Right kidney (tissue), 1 donor: ENCODE measurements at regions not wholly inside any gene's neighbourhood (a gene's known extent, or its start where the extent isn't known, plus 50 kb on each side); places are given as distances from the start of the nearest gene placed in this dataset.
"Not testable (repeated sequence)": the region's sequence is repeated elsewhere in the genome, so short reads cannot be mapped to it uniquely, and the experiment has no call there.

Source experiments
- DNase-seq: peaks from one replicate; pipeline ENCODE4 v3.0.0-alpha.2; 2016

GRCh38 chr5:57938174-57938557 is 455.6 kb upstream of the ACTBL2 start:
- no peak for DNase-seq

- no peak for DNase-seq
These were observed 455.0 kb upstream of the ACTBL2 start for GRCh38 chr5:57937501-57938173.

GRCh38 chr5:57937025-57937424 is 454.4 kb upstream of the ACTBL2 start:
- DNase-seq = no peak

- no peak for DNase-seq
These were observed 450.1 kb upstream of the ACTBL2 start for GRCh38 chr5:57932761-57933160.

GRCh38 chr5:57931807-57932206 is 449.2 kb upstream of the ACTBL2 start:
- no peak for DNase-seq

DNA sequence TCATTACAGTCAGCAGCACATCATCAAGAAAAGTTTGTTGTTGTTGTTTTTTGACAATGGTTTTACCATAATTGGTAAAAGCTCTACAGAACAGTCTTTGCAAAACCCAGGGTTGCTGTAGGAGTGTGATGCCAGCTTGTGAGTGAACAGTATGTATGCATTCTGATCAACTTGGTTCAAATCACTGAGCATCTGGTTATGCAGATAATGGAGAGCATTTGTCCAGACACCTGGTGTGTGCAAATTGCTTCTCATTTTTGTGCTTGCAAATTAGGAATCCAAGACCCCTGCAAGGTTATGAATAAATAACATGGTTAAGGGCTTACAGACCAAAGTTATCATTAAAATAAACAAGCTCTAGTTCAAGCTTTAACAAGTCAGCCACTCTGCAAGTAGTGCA is 448.7 kb upstream of the ACTBL2 start:
- no peak for DNase-seq

GRCh38 chr5:57929271-57929670 is 446.7 kb upstream of the ACTBL2 start:
- DNase-seq = no peak

DNA sequence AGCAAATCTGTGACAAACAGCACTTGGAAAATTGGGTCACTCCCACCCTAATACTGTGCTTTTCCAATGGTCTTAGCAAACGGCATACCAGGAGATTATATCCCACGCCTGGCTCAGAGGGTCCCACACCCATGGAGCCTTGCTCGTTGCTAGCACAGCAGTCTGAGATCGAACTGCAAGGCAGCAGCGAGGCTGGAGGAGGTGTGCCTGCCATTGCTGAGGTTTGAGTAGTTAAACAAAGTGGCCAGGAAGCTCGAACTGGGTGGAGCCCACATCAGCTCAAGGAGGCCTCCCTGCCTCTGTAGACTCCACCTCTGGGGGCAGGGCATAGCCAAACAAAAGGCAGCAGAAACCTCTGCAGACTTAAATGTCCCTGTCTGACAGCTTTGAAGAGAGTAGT is 440.5 kb upstream of the ACTBL2 start:
- DNase-seq = not testable (repeated sequence)

- DNase-seq = no peak
These were observed 434.4 kb upstream of the ACTBL2 start for GRCh38 chr5:57917004-57917403.

- DNase-seq = no peak
These were observed 432.9 kb upstream of the ACTBL2 start for GRCh38 chr5:57915536-57915935.

- DNase-seq = no peak
These were observed 428.8 kb upstream of the ACTBL2 start for GRCh38 chr5:57911438-57911837.

- DNase-seq = no peak
These were observed 424.1 kb upstream of the ACTBL2 start for GRCh38 chr5:57906671-57907070.

DNA sequence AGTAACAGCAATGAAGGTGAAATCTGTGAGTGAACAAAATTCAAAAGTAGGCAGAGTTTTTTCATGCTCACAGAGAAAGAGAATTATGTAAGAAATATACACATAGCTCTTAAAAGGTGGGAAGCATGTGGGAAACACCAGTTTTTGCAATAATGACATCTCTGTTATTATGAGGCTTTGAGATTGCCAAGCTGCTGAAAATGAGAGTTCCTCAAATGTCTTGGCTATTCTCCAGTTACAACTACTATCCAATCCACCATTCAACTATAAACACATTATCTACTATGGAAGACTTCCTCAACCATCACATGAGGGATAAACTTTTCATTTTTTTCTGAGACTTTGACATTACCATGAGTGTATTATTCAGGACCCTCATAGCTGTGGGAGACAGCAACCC is 420.8 kb upstream of the ACTBL2 start:
- no peak for DNase-seq

DNA sequence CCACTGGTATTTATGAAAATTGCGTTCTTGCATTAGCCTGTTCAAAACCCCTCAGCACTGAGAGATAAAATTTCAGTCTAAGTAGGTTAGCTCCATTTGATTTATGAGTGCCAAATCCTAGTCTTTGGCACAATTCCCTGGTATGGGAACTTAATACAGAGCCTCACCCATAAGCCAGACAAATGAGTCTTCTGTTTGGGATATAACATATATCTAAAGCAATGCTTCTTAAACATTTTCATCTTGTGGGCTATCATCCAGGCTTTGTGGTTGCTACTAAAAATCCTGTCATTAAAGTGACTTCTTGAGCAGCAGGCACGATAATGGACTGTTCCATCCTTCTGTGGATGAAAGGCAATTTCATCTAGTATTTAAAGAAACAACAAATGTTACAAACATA is 419.5 kb upstream of the ACTBL2 start:
- DNase-seq = no peak

- no peak for DNase-seq
These were observed 417.9 kb upstream of the ACTBL2 start for GRCh38 chr5:57900381-57900944.

GRCh38 chr5:57896576-57896975 is 414.0 kb upstream of the ACTBL2 start:
- DNase-seq = no peak

- DNase-seq = no peak
These were observed 413.2 kb upstream of the ACTBL2 start for GRCh38 chr5:57895766-57896165.

DNA sequence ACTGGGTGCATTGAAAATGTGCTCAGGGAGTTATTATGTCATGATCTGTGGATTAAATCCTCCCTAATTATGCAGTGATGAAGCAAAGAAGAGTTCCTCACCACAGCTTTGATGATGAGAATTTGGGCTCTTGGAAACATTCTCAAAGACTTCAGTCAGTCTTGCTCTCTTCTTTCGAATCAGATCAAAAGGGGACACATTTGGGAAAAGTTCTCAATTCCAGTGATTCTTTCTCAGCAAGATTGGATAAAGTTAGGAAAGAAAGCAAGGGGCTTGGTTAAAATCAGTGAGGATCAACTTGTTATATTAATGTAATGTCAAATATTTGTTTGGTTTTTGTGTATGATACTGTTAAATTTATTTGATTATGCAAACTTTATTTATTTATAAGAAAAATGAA is 411.3 kb upstream of the ACTBL2 start:
- DNase-seq = no peak

- no peak for DNase-seq
These were observed 408.8 kb upstream of the ACTBL2 start for GRCh38 chr5:57891443-57891842.

DNA sequence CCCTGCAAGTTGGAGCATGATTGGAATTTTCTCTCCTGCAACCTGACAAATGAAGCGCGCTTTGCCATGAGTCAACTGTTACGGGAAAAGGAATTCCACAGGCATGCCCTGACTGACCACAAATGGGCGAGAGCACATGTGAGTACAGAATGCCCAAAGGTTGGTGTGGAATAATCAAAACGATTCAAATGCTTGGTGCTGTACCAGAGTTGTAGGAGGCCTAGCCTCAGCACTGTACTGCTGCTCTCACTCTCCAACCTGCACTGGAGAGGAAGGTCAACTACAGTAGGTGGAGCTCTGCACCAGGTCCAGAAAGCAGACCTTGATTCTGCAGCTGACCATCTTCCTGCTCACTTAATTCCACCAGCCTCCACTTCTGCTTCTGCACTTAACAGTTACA is 406.9 kb upstream of the ACTBL2 start:
- DNase-seq = no peak

DNA sequence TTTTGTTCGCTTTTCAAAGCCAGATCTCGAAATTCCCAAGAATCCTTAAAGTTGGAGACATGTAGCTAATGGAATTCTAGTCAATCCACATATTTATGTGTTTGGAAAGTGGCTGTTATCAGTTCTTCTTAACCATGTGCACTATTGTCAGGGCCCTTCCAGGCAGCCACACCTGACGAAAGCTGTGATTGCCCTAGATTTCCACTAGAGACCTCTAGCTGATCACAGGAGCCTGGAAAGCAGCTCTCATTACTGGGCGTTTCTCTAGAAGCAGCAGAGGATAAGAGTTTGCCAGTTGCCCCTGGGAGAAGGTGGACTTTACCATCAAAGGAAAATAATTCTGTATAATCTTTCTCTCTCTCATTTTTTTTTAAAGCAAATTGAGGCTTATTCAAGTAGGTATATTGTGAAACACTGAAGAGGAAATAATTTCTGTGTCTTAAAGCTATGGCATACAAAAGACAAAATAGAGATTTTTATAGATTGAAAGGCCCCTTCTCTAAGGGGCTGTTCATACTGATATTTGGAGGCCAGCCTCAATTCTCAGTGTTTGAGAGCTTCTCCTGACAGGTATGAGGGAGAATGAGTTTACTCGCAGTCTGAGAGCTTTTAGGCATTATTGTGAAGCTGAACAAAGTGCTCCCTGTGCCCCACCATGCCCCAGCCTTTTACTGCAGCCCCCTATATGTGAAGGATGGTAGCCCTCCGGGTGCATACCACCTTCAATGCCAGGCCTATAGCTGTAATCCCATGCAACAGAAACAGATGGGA is 405.4 kb upstream of the ACTBL2 start:
- no peak for DNase-seq

DNA sequence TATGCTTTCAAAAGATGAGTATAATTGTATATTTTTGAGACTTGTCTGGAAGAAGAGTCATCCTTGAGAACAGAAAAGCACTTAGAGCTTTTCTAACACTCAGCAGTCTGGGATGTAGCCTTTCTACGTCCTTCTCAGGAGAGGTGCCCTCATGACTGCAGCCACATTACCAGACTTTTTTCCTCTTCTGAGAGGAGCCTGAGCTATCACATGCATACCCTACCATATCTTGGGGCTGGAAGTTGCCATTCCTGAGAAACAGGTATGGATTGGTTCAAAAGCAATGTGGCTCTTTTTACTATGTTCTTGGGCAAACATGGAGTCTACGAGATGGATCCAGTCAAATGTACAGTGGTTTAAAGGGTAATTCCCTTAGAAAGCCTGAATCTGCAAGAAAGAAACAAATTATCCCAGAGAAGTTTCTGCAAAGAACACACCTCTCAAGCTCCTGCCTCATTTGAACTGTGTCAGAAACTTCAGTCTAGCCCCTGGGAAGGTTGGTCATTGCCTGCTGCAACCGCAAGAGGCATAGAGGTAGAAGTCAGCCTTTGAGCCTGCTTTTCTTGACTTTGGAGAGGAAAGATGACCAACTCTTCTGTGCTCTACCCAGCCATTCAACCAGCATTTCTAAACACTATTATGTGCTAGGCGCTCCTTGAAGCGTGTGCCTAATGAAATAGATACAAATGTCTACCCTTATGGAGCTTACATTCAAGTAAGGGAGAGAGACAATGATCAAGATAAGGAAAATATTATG is 401.9 kb upstream of the ACTBL2 start:
- no peak for DNase-seq

DNA sequence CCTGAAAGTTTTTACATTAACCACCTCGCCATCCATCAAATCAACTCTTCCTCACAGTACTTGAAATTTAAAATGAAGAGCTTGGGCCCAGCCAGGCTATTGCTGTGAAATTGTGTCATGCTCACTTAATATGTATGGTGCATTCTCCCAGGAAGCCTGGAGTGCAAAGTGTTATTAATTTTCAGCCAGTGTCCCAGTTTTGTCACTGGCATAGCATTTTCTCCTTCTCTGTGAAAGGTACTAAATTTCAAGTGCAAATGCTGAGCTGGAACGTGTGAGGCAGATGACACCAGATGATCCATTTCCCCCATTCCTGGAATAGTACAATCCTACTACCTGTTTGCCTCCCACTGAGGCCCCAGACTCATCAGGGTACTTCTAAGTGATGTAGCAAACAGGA is 397.6 kb upstream of the ACTBL2 start:
- no peak for DNase-seq
